GM12878 (cell line): ENCODE measurements at regions not wholly inside any gene's neighbourhood (a gene's known extent, or its start where the extent isn't known, plus 50 kb on each side); places are given as distances from the start of the nearest gene placed in this dataset. TPM values are rescaled to one million over a fixed set of nuclear protein-coding genes. Genes with fewer than 3 reads are reported as not detected.

Experiments
- small RNA-seq: library from RNA; depleted of rRNA; stranded (forward); fragments of <200 nt; gene quantifications from one replicate; pipeline ENCODE3, GENCODE V24; 2014

Small RNA genes in the stretch of these regions (small RNA-seq; reads per million reads assigned to genes)
- not detected for gene AL356157.2
